NOMO-1 (cell line): ENCODE measurements at regions not wholly inside any gene's neighbourhood (a gene's known extent, or its start where the extent isn't known, plus 50 kb on each side); places are given as distances from the start of the nearest gene placed in this dataset.

ENCODE experiments used
- DNase-seq, 2 experiments: peaks; one replicate each; lab custom pipeline; 2025; ENCODE audit not compliant: unreplicated experiment in 2 of 2; lab: John Stamatoyannopoulos, UW

GRCh38 chr9:107161338-107161737, 121.7 kb upstream of the RAD23B start:
- no peak for DNase-seq

- no peak for DNase-seq
These were observed 119.7 kb upstream of the RAD23B start for GRCh38 chr9:107163370-107163769.

GRCh38 chr9:107169796-107170195, 113.3 kb upstream of the RAD23B start:
- no peak for DNase-seq

- no peak for DNase-seq
These were observed 112.3 kb upstream of the RAD23B start for GRCh38 chr9:107170801-107171200.

GRCh38 chr9:107172160-107172978, 110.7 kb upstream of the RAD23B start:
- peak; percentile 13 to 52 for DNase-seq

- no peak for DNase-seq
These were observed 110.1 kb upstream of the RAD23B start for GRCh38 chr9:107172979-107173347.

GRCh38 chr9:107173422-107174180, 109.5 kb upstream of the RAD23B start:
- DNase-seq = no peak

- DNase-seq = no peak
These were observed 108.6 kb upstream of the RAD23B start for GRCh38 chr9:107174441-107174840.

GRCh38 chr9:107175041-107175440, 108.0 kb upstream of the RAD23B start:
- no peak for DNase-seq

GRCh38 chr9:107175816-107176435, 107.2 kb upstream of the RAD23B start:
- DNase-seq = no peak

- no peak for DNase-seq
These were observed 106.5 kb upstream of the RAD23B start for GRCh38 chr9:107176436-107177151.

GRCh38 chr9:107177243-107177839, 105.7 kb upstream of the RAD23B start:
- DNase-seq = no peak

GRCh38 chr9:107177857-107178256, 105.2 kb upstream of the RAD23B start:
- DNase-seq = no peak

- no peak for DNase-seq
These were observed 104.8 kb upstream of the RAD23B start for GRCh38 chr9:107178293-107178692.

- DNase-seq = no peak
These were observed 102.9 kb upstream of the RAD23B start for GRCh38 chr9:107180206-107180605.

GRCh38 chr9:107183176-107183575, 99.9 kb upstream of the RAD23B start:
- no peak for DNase-seq

- DNase-seq = no peak
These were observed 94.7 kb upstream of the RAD23B start for GRCh38 chr9:107188376-107188775.

- no peak for DNase-seq
These were observed 92.8 kb upstream of the RAD23B start for GRCh38 chr9:107190061-107190935.

GRCh38 chr9:107190936-107191290, 92.2 kb upstream of the RAD23B start:
- no peak for DNase-seq

GRCh38 chr9:107193251-107193650, 89.8 kb upstream of the RAD23B start:
- no peak for DNase-seq
